ENCODE measurements at regions not wholly inside any gene's neighbourhood (a gene's known extent, or its start where the extent isn't known, plus 50 kb on each side); places are given as distances from the start of the nearest gene placed in this dataset.

- Histone ChIP-seq H3K4me1 (no peaks in the 10 kb centered on the region), H3K27me3 (no peaks in the 10 kb centered on the region), H3K36me3 (no peaks in the 10 kb centered on the region), H3K9me3 (no peaks in the 10 kb centered on the region), H3K4me3 (no peak overlapping the region), H3K27ac (no peak overlapping the region)
- no peak for DNase-seq (ENCODE audit: low spot score)
- peak in 1 of 2 donors; percentile 64 for TF ChIP-seq CTCF (IDR thresholded peaks at IDR 0.05)
Observed at GRCh38 chr15:99909592-99910295, 176.5 kb upstream of the LYSMD4 start.

GRCh38 chr15:99907698-99908097 lies 174.5 kb upstream of the LYSMD4 start:
- no peak overlapping the region for H3K27ac ChIP-seq
- TF ChIP-seq CTCF (IDR thresholded peaks at IDR 0.05), result no peak
- no peaks in the 10 kb centered on the region for H3K27me3 ChIP-seq
- no peaks in the 10 kb centered on the region for H3K36me3 ChIP-seq
- H3K9me3 ChIP-seq, result no peaks in the 10 kb centered on the region
- no peak for DNase-seq (ENCODE audit: low spot score)
- no peak overlapping the region for H3K4me3 ChIP-seq
- H3K4me1 ChIP-seq, result no peaks in the 10 kb centered on the region

GRCh38 chr15:99906793-99907192 lies 173.6 kb upstream of the LYSMD4 start:
- H3K4me3 ChIP-seq, result no peak overlapping the region
- no peaks in the 10 kb centered on the region for H3K27me3 ChIP-seq
- no peak for DNase-seq (ENCODE audit: low spot score)
- no peak overlapping the region for H3K27ac ChIP-seq
- no peak for TF ChIP-seq CTCF (IDR thresholded peaks at IDR 0.05)
- no peaks in the 10 kb centered on the region for H3K36me3 ChIP-seq
- no peaks in the 10 kb centered on the region for H3K9me3 ChIP-seq
- H3K4me1 ChIP-seq, result no peaks in the 10 kb centered on the region

GRCh38 chr15:99906311-99906710 lies 173.1 kb upstream of the LYSMD4 start:
- no peak for DNase-seq (ENCODE audit: low spot score)
- Histone ChIP-seq H3K4me3 (no peak overlapping the region), H3K9me3 (no peaks in the 10 kb centered on the region), H3K4me1 (no peaks in the 10 kb centered on the region), H3K36me3 (no peaks in the 10 kb centered on the region), H3K27me3 (no peaks in the 10 kb centered on the region), H3K27ac (no peak overlapping the region)
- no peak for TF ChIP-seq CTCF (IDR thresholded peaks at IDR 0.05)

- Histone ChIP-seq H3K27me3 (no peaks in the 10 kb centered on the region), H3K36me3 (no peaks in the 10 kb centered on the region), H3K9me3 (no peaks in the 10 kb centered on the region), H3K27ac (no peak overlapping the region), H3K4me3 (no peak overlapping the region), H3K4me1 (no peaks in the 10 kb centered on the region)
- no peak for DNase-seq (ENCODE audit: low spot score)
- TF ChIP-seq CTCF (IDR thresholded peaks at IDR 0.05), result no peak
Observed at GRCh38 chr15:99902248-99902928, 169.2 kb upstream of the LYSMD4 start.

Data from right atrium auricular region (tissue), 2 donors.